ENCODE measurements at regions not wholly inside any gene's neighbourhood (a gene's known extent, or its start where the extent isn't known, plus 50 kb on each side); places are given as distances from the start of the nearest gene placed in this dataset.

- H3K4me3 Mint-ChIP-seq (ENCODE audit: unreplicated experiment), result no peak overlapping the region
- no peaks in the 10 kb centered on the region for H3K36me3 Mint-ChIP-seq (ENCODE audit: unreplicated experiment)
- no peak for TF ChIP-seq CTCF (IDR thresholded peaks at IDR 0.05)
- peaks cover 12% of the 10 kb centered on the region for H3K4me1 Mint-ChIP-seq (ENCODE audit: unreplicated experiment)
- no peak overlapping the region for H3K27ac Mint-ChIP-seq (ENCODE audit: unreplicated experiment)
- H3K27me3 Mint-ChIP-seq (ENCODE audit: unreplicated experiment), result no peaks in the 10 kb centered on the region
- H3K9me3 Mint-ChIP-seq (ENCODE audit: unreplicated experiment), result no peaks in the 10 kb centered on the region
- DNase-seq (ENCODE audit: extremely low spot score, unreplicated experiment), result no peak
Observed at GRCh38 chr18:55018602-55019001, 59.3 kb upstream of the CCDC68 start.

- DNase-seq (ENCODE audit: extremely low spot score, unreplicated experiment), result no peak
- Mint-ChIP-seq H3K27me3 (ENCODE audit: unreplicated experiment) (peaks cover 3% of the 10 kb centered on the region), H3K4me3 (ENCODE audit: unreplicated experiment) (no peak overlapping the region)
Observed at GRCh38 chr18:55014095-55014494, 54.8 kb upstream of the CCDC68 start.

DNA sequence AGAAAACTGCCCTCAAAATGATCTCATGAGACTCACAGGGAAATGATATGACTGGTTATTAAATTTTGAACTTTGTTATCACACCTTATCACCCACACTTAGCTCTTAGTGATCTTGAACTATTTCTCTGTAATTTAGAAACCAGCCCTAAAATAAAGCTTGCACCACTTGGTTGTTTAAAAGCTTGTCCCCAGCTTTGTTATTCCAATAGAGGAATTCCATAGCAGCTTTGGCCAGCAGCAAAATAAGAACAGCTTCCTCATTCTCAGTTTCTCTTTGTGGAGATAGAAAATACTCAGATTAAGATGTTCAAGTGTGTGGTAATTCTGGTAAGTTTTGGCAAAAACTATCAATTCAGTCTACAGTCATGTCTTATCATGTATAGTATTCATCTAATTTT lies 54.4 kb upstream of the CCDC68 start:
- no peak for DNase-seq (ENCODE audit: extremely low spot score, unreplicated experiment)
- TF ChIP-seq CTCF (IDR thresholded peaks at IDR 0.05), result no peak
- Mint-ChIP-seq H3K4me1 (ENCODE audit: unreplicated experiment) (peaks cover 5% of the 10 kb centered on the region), H3K4me3 (ENCODE audit: unreplicated experiment) (no peak overlapping the region), H3K27me3 (ENCODE audit: unreplicated experiment) (peaks cover 3% of the 10 kb centered on the region), H3K36me3 (ENCODE audit: unreplicated experiment) (no peaks in the 10 kb centered on the region), H3K9me3 (ENCODE audit: unreplicated experiment) (no peaks in the 10 kb centered on the region), H3K27ac (ENCODE audit: unreplicated experiment) (no peak overlapping the region)

More at GRCh38 chr18:55014095-55014494, 54.8 kb upstream of the CCDC68 start:
- H3K36me3 Mint-ChIP-seq (ENCODE audit: unreplicated experiment), result no peaks in the 10 kb centered on the region
- no peak for TF ChIP-seq CTCF (IDR thresholded peaks at IDR 0.05)
- no peaks in the 10 kb centered on the region for H3K9me3 Mint-ChIP-seq (ENCODE audit: unreplicated experiment)
- H3K27ac Mint-ChIP-seq (ENCODE audit: unreplicated experiment), result no peak overlapping the region
- H3K4me1 Mint-ChIP-seq (ENCODE audit: unreplicated experiment), result peaks cover 9% of the 10 kb centered on the region

DNA sequence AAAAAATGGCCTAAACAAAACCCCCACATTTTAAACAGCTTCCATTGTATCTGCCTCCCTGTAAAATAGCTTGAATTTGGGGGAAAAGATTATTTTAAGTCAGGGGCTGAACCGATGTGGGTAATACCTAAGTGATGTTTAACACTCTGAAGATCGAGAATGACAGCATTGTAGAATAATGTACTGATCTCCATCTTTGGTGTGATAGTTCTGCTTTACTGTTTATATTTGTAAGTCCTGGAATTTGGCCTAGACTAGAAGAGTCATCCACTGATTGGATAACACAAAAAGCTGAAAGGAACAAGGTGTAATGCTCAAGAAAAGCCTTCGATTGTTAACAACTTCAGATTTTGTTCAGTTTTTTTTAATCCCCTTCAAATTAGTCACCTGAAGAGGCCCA lies 53.8 kb upstream of the CCDC68 start:
- Mint-ChIP-seq H3K27ac (ENCODE audit: unreplicated experiment) (no peak overlapping the region), H3K27me3 (ENCODE audit: unreplicated experiment) (peaks cover 8% of the 10 kb centered on the region), H3K9me3 (ENCODE audit: unreplicated experiment) (no peaks in the 10 kb centered on the region), H3K36me3 (ENCODE audit: unreplicated experiment) (no peaks in the 10 kb centered on the region), H3K4me3 (ENCODE audit: unreplicated experiment) (no peak overlapping the region), H3K4me1 (ENCODE audit: unreplicated experiment) (peaks cover 3% of the 10 kb centered on the region)
- TF ChIP-seq CTCF (IDR thresholded peaks at IDR 0.05), result no peak
- DNase-seq (ENCODE audit: extremely low spot score, unreplicated experiment), result no peak

DNA sequence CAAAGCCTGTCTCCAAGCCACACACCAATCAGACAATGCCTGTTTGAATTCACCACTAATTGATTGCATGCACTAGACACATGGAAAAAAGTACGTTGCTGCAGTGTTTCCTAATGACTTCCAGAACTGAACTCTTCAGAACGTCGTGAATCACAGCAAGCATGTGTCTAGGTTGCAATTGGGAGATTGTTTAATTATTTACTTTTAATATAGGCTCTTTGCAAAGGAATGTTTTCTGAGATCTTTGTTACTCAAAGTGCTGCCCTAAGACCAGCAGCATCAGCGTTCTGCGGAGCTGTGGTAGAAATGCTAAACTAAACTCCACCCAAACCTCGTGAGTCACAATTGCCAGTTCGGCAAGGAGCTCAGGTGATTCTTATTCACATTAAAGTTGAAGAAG lies 52.7 kb upstream of the CCDC68 start:
- Mint-ChIP-seq H3K27me3 (ENCODE audit: unreplicated experiment) (peaks cover 18% of the 10 kb centered on the region), H3K4me3 (ENCODE audit: unreplicated experiment) (no peak overlapping the region), H3K36me3 (ENCODE audit: unreplicated experiment) (no peaks in the 10 kb centered on the region), H3K9me3 (ENCODE audit: unreplicated experiment) (no peaks in the 10 kb centered on the region), H3K27ac (ENCODE audit: unreplicated experiment) (no peak overlapping the region), H3K4me1 (ENCODE audit: unreplicated experiment) (peaks cover 3% of the 10 kb centered on the region)
- no peak for DNase-seq (ENCODE audit: extremely low spot score, unreplicated experiment)
- TF ChIP-seq CTCF (IDR thresholded peaks at IDR 0.05), result no peak

Data from osteocyte (in vitro differentiated cells).